ENCODE measurements at regions not wholly inside any gene's neighbourhood (a gene's known extent, or its start where the extent isn't known, plus 50 kb on each side); places are given as distances from the start of the nearest gene placed in this dataset.

GRCh38 chr2:217101972-217102371 is 242.1 kb upstream of the TNP1 start:
- Histone ChIP-seq H3K4me2 (ENCODE audit: low read length) (no peak overlapping the region), H3K9me3 (ENCODE audit: control insufficient read depth, insufficient read depth, low read length) (no peaks in the 10 kb centered on the region), H3K27me3 (ENCODE audit: control insufficient read depth, low read length) (no peaks in the 10 kb centered on the region), H3K4me1 (ENCODE audit: control insufficient read depth, low read length) (no peaks in the 10 kb centered on the region), H3K36me3 (ENCODE audit: control insufficient read depth, low read length) (no peaks in the 10 kb centered on the region), H3K4me3 (ENCODE audit: low read length) (no peak overlapping the region), H3K27ac (ENCODE audit: low read depth, low read length) (no peak overlapping the region), H3K9me2 (replicated peaks; ENCODE audit: control insufficient read depth, low read length) (no peaks in the 10 kb centered on the region), H4K20me1 (ENCODE audit: control insufficient read depth, insufficient read depth, low read depth, low read length) (no peaks in the 10 kb centered on the region), H3F3A (ENCODE audit: control insufficient read depth, insufficient read depth) (no peaks in the 10 kb centered on the region), H3K79me2 (ENCODE audit: control insufficient read depth, low read length) (no peaks in the 10 kb centered on the region)
- TF ChIP-seq CTCF (IDR thresholded peaks at IDR 0.05; ENCODE audit: low read depth, low read length, poor library complexity, severe bottlenecking) (no peak), EZH2phosphoT487 (IDR thresholded peaks at IDR 0.05; ENCODE audit: borderline replicate concordance, low read length) (no peak)

DNA sequence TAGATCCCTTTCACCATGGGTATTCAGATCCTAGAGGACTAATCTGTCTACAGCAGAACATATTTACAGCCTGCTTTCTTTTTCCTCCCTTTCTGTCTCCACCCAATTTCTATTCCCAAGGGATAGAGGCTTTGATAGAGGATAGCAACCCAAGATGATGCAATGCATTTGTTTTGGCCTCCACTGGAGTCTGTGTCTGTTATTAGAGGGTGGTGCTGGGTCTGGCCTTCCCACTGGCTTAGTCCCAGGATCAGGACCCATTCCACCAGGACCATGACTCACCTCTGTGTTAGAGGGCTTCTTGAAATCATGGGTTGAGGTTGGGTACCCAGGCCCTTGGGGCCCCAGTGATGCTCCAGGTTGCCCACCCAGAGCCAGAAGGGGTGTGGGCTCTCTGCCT is 239.7 kb upstream of the TNP1 start:
- Histone ChIP-seq H3K4me1 (ENCODE audit: control insufficient read depth, low read length) (no peaks in the 10 kb centered on the region), H3K4me3 (ENCODE audit: low read length) (no peak overlapping the region), H3K4me2 (ENCODE audit: low read length) (no peak overlapping the region), H3K79me2 (ENCODE audit: control insufficient read depth, low read length) (no peaks in the 10 kb centered on the region), H3K9me3 (ENCODE audit: control insufficient read depth, insufficient read depth, low read length) (no peaks in the 10 kb centered on the region), H3K27ac (ENCODE audit: low read depth, low read length) (no peak overlapping the region), H3F3A (ENCODE audit: control insufficient read depth, insufficient read depth) (no peaks in the 10 kb centered on the region), H3K9me2 (replicated peaks; ENCODE audit: control insufficient read depth, low read length) (no peaks in the 10 kb centered on the region), H3K36me3 (ENCODE audit: control insufficient read depth, low read length) (no peaks in the 10 kb centered on the region), H3K27me3 (ENCODE audit: control insufficient read depth, low read length) (no peaks in the 10 kb centered on the region), H4K20me1 (ENCODE audit: control insufficient read depth, insufficient read depth, low read depth, low read length) (no peaks in the 10 kb centered on the region)
- no peak for TF ChIP-seq EZH2phosphoT487 (IDR thresholded peaks at IDR 0.05; ENCODE audit: borderline replicate concordance, low read length)

DNA sequence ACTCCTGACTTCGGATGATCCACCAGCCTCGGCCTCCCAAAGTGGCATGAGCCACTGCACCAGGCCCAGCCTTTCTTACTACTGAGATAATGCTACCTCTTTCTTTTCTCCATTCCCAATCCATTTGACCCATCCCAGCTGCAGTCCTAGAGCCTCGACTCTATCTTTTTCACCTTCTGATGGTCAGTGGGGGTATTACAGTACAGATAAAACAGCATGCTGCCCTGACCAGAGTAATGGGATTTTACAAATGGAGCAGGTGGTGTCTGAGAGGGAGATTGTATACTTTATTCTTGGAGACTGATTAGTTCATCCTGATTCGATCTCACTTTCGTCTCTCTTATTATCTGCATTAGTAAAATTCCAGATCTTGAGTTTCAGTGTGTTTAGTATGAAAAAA is 238.6 kb upstream of the TNP1 start:
- H3K4me2 ChIP-seq (ENCODE audit: low read length) = no peak overlapping the region
- H3K4me3 ChIP-seq (ENCODE audit: low read length) = no peak overlapping the region
- no peak for TF ChIP-seq EZH2phosphoT487 (IDR thresholded peaks at IDR 0.05; ENCODE audit: borderline replicate concordance, low read length)
- TF ChIP-seq CTCF (IDR thresholded peaks at IDR 0.05; ENCODE audit: low read depth, low read length, poor library complexity, severe bottlenecking) = no peak
- H3K9me3 ChIP-seq (ENCODE audit: control insufficient read depth, insufficient read depth, low read length) = no peaks in the 10 kb centered on the region
- H3F3A ChIP-seq (ENCODE audit: control insufficient read depth, insufficient read depth) = no peaks in the 10 kb centered on the region
- no peaks in the 10 kb centered on the region for H3K79me2 ChIP-seq (ENCODE audit: control insufficient read depth, low read length)
- H3K27ac ChIP-seq (ENCODE audit: low read depth, low read length) = no peak overlapping the region
- H3K36me3 ChIP-seq (ENCODE audit: control insufficient read depth, low read length) = no peaks in the 10 kb centered on the region
- no peaks in the 10 kb centered on the region for H3K27me3 ChIP-seq (ENCODE audit: control insufficient read depth, low read length)
- no peaks in the 10 kb centered on the region for H3K4me1 ChIP-seq (ENCODE audit: control insufficient read depth, low read length)
- H4K20me1 ChIP-seq (ENCODE audit: control insufficient read depth, insufficient read depth, low read depth, low read length) = no peaks in the 10 kb centered on the region
- H3K9me2 ChIP-seq (replicated peaks; ENCODE audit: control insufficient read depth, low read length) = no peaks in the 10 kb centered on the region

DNA sequence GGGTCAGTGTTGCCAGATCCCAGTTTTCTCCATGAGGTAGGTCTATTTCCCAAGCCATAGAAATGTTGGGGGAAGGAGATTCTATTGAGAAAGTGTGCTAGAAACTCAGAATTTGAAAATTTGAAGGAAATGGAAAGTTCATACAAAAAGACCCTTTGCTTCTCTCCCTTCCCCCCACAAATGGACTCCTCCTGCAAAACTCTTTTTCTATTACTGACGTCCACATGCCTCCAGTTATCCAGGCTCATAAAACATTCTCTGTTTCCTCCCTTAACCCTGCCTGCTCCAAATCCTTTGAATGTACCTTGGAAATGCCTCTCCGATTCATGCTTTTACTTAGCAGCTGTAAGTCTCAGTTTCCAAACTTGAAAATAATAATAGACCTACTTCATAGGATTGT is 237.5 kb upstream of the TNP1 start:
- H4K20me1 ChIP-seq (ENCODE audit: control insufficient read depth, insufficient read depth, low read depth, low read length) = no peaks in the 10 kb centered on the region
- no peak overlapping the region for H3K4me2 ChIP-seq (ENCODE audit: low read length)
- no peaks in the 10 kb centered on the region for H3K27me3 ChIP-seq (ENCODE audit: control insufficient read depth, low read length)
- no peak overlapping the region for H3K27ac ChIP-seq (ENCODE audit: low read depth, low read length)
- H3K9me3 ChIP-seq (ENCODE audit: control insufficient read depth, insufficient read depth, low read length) = no peaks in the 10 kb centered on the region
- TF ChIP-seq EZH2phosphoT487 (IDR thresholded peaks at IDR 0.05; ENCODE audit: borderline replicate concordance, low read length) (no peak), CTCF (IDR thresholded peaks at IDR 0.05; ENCODE audit: low read depth, low read length, poor library complexity, severe bottlenecking) (no peak)
- H3K36me3 ChIP-seq (ENCODE audit: control insufficient read depth, low read length) = no peaks in the 10 kb centered on the region
- H3K9me2 ChIP-seq (replicated peaks; ENCODE audit: control insufficient read depth, low read length) = no peaks in the 10 kb centered on the region
- no peaks in the 10 kb centered on the region for H3K4me1 ChIP-seq (ENCODE audit: control insufficient read depth, low read length)
- H3K79me2 ChIP-seq (ENCODE audit: control insufficient read depth, low read length) = no peaks in the 10 kb centered on the region
- H3F3A ChIP-seq (ENCODE audit: control insufficient read depth, insufficient read depth) = no peaks in the 10 kb centered on the region
- no peak overlapping the region for H3K4me3 ChIP-seq (ENCODE audit: low read length)

Data from DOHH2 (cell line).